GM19043 (cell line): ENCODE measurements at regions not wholly inside any gene's neighbourhood (a gene's known extent, or its start where the extent isn't known, plus 50 kb on each side); places are given as distances from the start of the nearest gene placed in this dataset.

Experiments
- ATAC-seq: cut with Tn5 transposase; IDR thresholded peaks from one replicate; pipeline ENCODE4 v1.9.1; 2021; ENCODE audit warnings: low read depth; ENCODE audit not compliant: unreplicated experiment

GRCh38 chr6:50589751-50590470, 123.4 kb upstream of the TFAP2D start:
- ATAC-seq = no peak

- no peak for ATAC-seq
Measured at GRCh38 chr6:50591135-50591534, 122.2 kb upstream of the TFAP2D start.

GRCh38 chr6:50600280-50600679, 113.0 kb upstream of the TFAP2D start:
- ATAC-seq = no peak

- ATAC-seq = no peak
Measured at GRCh38 chr6:50602292-50602691, 111.0 kb upstream of the TFAP2D start.

- no peak for ATAC-seq
Measured at GRCh38 chr6:50608421-50608820, 104.9 kb upstream of the TFAP2D start.

GRCh38 chr6:50610562-50610961, 102.8 kb upstream of the TFAP2D start:
- no peak for ATAC-seq

- ATAC-seq = no peak
Measured at GRCh38 chr6:50635429-50635828, 77.9 kb upstream of the TFAP2D start.

GRCh38 chr6:50637267-50637666, 76.1 kb upstream of the TFAP2D start:
- no peak for ATAC-seq

GRCh38 chr6:50649086-50649485, 64.2 kb upstream of the TFAP2D start:
- no peak for ATAC-seq

- no peak for ATAC-seq
Measured at GRCh38 chr6:50653253-50653652, 60.1 kb upstream of the TFAP2D start.

GRCh38 chr6:50654155-50654554, 59.2 kb upstream of the TFAP2D start:
- ATAC-seq = no peak

GRCh38 chr6:50655848-50656453, 57.4 kb upstream of the TFAP2D start:
- peak; percentile 67 for ATAC-seq

- no peak for ATAC-seq
Measured at GRCh38 chr6:50657513-50657912, 55.8 kb upstream of the TFAP2D start.

- no peak for ATAC-seq
Measured at GRCh38 chr6:50658561-50658960, 54.8 kb upstream of the TFAP2D start.

GRCh38 chr6:50661636-50662035, 51.7 kb upstream of the TFAP2D start:
- ATAC-seq = no peak
